Ureter (tissue), 1 donor: ENCODE measurements at regions not wholly inside any gene's neighbourhood (a gene's known extent, or its start where the extent isn't known, plus 50 kb on each side); places are given as distances from the start of the nearest gene placed in this dataset.
"Not testable (repeated sequence)": the region's sequence is repeated elsewhere in the genome, so short reads cannot be mapped to it uniquely, and the experiment has no call there.

ENCODE experiments used
- DNase-seq: peaks from one replicate; pipeline ENCODE4 v3.0.0-alpha.2; 2020; ENCODE audit warnings: low spot score
- donor health status: DM: yes; HTN: yes; CAD: no.

DNA sequence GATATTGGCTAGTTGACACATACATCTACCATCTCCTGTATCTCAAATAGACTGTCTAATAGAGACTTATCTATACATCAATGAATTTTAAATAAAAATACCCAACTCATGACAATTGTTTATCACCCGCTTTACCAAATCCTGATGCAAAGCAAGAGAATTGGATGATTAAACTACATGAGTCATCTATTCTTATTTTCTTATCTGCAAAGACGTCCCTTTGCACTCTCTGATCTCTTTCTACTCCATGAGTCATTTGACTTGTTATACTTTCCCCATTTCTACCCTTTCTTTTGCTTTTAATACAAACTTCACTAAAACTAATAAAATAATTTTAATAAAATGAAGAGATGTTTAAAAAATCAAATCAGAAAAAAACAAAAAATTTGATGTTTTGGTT, 261.7 kb upstream of the MAP2 start:
- no peak for DNase-seq

DNA sequence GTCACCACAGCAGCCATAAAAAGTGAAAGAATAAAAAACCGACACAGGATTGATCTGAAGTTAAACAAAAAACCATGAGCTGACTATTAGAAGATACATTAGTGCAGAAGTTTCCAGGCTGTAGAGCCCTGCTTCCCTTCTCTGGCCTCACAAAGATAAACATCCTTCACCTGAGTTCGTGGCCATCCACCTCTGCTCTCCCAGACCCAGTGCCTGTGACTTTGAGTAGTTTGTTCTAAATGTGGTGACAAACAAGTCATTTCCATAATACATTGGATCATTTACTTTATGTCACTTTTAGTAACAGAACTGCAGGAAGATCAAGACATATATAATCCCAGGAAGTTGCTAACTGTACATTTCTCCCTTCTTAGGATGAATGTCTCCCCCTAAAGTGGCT, 241.9 kb upstream of the MAP2 start:
- no peak for DNase-seq

DNA sequence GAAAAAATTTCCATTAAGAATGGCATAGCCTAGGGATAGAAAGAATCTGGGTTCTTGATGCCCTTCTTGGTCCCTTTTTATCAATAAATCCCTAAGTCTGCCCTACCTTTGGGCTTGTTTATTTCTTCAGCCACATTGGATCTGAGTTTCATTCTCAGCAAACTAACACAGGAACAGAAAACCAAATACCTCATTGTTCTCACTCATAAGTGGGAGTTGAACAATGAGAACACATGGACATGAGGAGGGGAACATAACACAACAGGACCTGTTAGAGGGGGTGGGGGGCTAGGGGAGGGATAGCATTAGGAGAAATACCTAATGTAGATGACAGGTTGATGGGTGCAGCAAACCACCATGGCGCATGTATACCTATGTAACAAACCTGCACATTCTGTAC, 237.0 kb upstream of the MAP2 start:
- DNase-seq = not testable (repeated sequence)

DNA sequence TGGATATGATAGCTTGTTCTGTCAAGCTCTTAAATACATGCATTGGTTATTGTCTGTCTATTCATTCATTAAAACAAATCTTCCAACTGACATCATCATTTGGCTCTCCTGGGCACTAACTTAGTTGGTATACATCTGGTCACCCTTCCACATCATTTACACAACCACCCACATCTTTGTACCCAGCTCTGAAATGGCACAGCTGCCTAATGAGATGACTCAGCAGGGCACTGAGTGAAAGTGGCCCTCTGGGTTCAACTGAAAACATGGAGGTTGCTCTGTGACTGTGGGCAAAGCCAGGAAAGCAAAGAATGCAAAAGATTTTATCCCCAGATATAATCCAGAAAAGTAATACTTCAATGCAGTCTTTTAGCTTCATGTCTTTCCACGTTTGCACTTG, 234.0 kb upstream of the MAP2 start:
- DNase-seq = no peak

DNA sequence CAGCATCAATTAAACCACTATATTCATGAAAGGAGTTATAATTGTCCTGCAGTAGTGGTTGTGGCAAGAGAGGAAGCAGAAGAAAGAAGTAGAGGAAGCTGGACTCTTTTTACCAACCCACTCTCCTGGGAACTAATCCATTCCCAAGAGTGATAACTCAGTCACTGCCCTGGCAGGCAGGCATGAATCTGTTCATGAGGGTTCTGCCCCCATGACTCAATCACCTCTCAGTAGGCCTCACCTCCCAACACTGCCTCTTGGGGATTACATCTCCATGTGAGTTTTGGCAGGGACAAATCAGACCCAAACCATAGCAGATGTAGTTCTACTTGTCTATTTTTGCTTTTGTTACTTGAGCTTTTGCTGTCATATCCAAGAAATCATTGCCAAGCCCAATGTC, 232.7 kb upstream of the MAP2 start:
- no peak for DNase-seq

DNA sequence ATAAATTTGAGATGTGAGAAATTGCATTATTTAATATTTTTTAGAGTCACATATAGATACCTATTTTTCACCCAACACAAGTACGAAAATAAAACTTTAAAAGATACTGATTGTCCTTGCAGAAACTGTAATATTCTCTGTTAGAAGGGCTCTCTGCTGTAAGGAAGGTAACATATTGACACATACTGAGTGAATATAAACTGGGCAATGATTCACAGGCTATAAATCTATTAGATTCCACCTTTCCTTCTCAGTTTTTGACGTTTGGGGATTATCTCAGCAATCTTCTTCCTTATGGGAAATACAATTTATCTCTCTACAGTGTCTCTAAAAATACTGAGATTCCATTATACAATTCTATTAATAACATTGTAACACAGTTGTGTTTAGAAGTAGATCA, 229.1 kb upstream of the MAP2 start:
- DNase-seq = no peak

DNA sequence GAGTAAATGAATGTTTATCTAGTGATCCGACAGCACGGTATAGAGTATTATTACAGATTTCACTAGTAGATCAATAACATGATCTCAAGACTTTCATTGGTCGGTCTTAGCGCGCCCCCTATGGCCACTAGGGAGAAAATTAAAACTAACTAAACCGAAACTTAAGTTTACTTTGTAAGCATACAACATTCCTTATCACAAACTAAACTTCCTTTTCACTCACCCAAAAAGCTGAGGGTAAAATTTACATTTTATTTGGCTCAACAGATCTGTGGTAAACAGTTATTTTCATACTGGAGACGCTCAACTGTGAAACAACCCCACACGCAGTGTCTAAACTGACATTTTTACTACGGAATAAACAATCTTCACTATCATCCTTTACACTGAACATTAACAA, 215.6 kb upstream of the MAP2 start:
- no peak for DNase-seq

DNA sequence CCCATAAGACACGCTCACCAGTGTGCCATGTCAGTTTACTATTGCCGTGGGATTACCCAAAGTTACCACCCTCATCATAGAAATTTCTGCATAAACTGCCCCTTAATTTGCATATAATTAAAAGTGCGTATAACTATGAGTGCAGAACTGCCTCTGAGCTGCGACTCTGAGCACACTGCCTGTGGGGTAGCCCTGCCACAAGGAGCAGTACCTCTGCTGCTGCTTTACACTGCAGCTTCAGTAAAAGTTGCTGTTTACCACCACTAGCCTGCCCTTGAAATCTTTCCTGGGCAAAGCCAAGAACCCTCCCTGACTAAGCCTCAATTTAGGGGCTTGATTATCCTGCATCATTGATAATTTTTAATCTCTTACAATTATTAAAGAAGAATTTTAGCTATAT, 213.9 kb upstream of the MAP2 start:
- no peak for DNase-seq

DNA sequence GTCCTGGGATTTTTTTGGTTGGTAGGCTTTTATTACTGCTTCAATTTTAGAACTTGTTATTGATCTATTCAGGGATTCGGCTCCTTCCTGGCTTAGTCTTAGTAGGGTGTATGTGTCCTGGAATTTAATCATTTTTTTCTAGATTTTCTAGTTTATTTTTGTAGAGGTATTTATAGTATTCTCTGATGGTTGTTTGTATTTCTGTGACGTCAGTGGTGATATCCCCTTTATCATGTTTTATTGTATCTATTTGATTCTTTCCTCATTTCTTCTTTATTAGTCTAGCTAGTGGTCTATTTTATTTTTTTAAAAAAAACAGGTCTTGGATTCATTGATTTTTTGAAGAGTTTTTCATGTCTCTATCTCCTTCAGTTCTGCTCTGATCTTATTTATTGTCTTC, 193.3 kb upstream of the MAP2 start:
- DNase-seq = no peak

DNA sequence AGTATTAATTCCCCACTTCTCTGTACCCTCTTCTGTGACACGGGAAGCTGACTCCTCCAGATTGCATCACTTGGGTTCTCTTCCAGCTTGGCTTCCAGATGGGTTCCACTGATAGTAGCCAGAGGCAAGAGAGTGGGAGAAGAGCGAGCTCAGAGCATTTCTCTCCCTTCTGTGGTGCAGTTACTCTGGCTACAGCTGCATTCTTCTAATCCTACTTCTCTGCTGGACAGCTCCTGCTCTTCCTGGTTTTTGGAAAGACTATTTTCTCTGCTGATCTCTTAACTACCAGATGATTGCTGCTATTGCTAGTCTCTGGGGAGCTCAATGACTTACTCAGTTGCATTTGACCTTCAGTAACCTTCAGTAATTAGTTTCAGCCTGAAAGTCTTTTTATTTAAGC, 187.5 kb upstream of the MAP2 start:
- no peak for DNase-seq

DNA sequence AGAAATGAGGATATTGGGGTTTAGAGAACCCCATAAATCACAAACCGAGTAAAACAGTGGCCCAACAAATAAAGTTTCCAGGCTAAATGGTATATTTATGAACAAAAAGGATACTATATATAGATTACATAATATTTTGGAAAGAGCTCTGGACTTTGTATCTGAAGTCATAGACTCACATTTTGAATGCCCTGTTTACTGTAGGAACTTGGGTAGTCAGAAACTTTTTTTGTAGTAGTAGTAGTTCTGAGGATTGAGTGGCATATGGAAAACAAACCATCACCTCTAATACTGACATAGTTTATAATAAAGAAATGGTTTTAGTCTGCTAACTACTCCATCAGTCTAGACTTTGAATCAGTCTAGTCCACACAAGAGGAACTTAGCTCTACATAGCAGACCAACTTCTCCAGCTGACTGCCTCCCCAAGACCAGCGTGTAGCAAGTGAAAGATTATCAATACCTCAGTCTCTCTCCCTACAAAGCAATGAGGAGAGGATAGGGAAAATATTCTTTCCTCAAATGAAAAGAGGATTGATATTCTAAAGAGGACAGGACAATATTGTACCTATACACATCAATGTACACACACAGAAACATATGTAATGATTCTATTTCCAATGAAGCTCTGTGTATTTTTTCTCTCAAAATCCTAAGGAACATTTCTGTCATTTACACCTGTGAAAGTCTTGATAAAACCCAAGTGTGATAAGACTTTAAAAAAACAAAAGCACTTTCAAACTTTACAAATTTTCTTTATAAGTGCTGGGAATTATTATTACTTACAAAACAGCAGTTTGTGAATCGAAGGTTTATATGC, 184.9 kb upstream of the MAP2 start:
- no peak for DNase-seq

DNA sequence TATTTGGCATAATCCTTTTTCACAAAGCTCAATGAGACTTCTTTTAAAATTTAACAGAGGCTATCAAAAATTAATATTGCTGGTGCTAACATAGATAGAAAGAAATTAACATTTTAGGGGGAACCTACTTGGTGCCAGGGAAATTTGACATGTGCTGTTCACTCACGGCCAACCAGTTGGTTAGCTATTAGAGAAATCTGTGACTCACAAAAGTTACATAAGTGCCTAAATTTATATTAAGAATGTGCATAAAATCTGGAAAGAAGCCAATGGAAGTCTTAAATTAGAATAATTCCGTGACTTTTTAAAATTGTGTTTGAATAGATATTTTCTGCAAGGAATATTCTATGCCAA, 184.3 kb upstream of the MAP2 start:
- DNase-seq = no peak

DNA sequence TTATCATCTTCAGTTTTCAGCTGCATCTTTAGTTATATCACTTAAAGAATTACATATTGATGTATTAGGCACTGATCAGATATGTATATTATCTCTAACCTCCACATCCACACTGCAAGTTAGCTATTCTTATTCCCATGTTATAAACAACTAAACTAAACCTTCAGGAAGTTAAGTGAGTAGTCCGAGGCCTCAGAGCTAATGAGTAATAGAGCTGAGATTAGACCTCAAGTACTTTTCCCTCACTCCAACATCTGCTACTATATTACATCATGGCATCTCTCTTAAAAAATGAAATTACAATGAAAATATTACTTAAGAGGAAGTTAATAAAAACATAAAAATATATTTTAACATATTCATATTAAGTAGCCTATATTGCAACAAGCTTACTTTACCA, 183.6 kb upstream of the MAP2 start:
- no peak for DNase-seq

DNA sequence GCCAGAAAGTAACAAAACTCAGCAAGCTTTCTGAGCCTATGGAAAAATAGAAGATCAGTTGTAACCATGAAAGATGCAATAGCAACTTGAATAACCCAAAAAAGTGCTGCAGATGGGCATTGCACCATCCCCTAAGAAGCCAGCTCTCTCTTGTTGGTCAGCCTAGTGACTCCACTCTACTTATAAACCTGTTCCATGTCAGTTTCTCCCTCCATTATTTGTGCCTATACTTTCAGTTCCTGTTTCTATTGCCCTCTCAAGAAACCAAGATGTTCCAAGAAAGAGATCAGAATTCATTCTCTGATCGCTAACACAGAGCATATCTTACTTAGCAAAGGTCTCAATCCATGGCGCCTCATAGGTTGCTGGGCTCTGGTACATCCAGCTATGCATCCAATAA, 170.3 kb upstream of the MAP2 start:
- no peak for DNase-seq

DNA sequence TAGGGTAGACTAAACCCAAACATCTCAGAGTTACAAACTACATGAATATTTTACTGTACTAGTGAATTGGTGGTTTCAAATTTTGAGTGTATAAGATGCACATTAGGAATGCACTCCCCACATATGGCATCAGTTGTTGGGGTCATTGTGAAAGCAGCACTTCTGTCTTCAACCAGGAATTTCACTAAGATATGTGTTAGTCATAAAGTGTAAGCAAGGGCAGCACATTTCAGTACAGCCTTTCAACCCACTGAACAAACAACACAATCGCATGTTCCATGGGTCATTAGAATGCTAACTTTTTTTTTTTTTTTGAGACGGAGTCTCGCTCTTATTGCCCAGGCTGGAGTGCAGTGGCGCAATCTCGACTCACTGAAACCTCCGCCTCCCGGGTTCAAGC, 164.1 kb upstream of the MAP2 start:
- no peak for DNase-seq

DNA sequence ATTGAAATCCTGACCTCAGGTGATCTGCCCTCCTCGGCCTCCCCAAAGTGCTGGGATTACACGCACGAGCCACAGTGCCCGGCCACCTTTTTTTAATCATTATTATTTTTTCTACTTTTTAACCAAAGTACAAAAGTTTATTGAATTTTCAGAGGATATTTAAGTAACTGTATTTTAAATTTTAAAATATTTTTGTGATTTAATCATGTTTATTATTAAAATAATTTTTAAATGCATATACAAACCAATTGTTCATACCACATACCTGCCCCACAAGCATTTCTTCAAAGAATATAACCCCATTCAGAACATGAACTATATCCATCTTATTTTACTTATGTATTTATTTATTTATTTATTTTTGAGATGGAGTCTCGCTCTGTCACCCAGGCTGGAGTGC, 163.6 kb upstream of the MAP2 start:
- DNase-seq = no peak

DNA sequence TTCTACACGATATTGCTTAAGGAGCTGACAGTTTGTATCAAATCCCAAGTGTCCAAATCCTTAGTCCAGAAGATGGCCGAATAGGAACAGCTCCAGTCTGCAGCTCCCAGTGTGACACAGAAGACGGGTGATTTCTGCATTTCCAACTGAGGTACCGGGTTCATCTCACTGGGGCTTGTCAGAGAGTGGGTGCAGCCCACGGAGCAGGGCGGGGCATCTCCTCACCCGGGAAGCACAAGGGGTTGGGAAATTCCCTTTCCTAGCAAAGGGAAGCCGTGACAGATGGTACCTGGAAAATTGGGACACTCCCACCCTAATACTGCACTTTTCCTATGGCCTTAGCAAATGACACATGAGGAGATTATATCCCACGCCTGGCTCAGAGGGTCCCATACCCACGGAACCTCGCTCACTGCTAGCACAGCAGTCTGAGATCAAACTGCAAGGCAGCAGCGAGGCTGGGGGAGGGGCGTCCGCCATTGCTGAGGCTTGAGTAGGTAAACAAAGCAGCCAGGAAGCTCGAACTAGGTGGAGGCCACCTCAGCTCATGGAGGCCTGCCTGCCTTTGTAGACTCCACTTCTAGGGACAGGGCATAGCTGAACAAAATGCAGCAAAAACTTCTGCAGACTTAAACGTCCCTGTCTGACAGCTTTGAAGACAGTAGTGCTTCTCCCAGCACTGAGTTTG, 162.3 kb upstream of the MAP2 start:
- DNase-seq = not testable (repeated sequence)

DNA sequence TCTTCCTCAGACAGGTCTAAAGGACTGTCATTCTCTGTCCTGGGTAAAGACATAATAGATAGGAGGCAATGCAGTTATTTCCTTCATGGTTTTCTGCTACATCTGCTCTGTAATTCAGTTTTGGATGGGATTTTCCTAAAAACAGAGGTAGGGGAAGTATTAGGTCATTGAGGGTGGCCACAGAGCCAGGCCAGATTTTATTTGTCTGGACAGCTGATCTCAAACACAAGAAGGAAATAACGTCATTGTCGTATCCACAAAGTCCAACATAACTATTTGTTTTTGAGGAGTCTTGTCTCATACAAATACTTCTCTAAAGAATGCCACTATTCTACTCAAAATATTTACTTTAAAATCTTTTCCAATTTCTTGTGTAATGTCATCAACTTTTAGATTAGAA, 154.8 kb upstream of the MAP2 start:
- DNase-seq = no peak

DNA sequence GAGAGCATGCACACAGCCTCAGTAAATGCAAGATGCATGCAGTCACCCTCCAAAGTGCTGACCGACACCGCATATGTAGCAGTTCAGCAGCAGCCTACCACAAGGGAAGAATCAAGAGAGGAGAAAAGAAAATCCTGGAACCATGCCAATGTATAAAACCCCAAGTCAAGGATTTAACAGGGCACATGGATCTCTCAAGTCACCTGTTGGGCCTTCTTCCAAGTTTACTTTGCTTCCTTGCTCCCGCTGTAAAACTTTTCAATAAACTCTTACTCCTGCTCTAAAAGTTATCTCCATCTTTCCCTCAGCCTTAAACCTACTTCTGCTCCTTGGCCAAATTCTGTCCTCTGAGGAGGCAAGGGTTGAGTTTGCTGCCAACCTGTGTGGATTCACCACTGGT, 147.8 kb upstream of the MAP2 start:
- DNase-seq = no peak

DNA sequence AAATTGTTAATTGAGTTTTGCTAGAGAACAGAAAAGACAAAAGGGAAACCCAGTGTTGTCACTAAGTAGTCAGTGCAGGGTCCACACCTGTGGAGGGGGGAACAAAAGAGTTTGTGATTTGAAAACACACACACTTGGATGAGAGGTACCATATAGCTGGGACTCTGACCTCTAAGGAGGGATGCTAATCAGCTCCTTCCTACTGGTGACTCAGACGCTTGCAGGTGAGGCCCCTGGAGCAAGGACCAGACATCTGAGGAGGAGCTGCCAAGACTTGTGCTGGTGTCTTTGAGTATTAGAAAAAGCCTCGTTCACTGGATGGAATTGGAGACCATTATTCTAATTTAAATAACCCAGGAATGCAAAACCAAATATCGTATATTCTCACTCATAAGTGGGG, 146.4 kb upstream of the MAP2 start:
- no peak for DNase-seq

DNA sequence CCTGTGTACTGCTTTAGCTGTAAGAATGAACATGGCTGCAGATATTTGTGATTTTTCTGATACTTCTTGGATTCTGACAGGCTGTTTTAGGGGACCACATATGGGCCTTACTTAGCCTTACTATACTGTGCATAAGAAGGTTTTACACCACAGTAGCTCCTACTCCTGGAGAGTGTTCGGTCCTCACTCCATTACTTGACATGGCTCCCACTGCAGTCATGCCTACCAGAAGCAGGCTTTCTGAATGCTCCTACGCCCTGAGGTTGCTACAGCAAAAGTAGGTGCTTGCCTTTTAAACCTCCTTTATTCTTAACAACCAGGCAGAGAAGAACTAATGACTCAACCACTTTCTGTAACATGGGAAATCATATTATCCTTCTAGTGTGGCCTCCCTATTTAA, 125.2 kb upstream of the MAP2 start:
- DNase-seq = no peak

DNA sequence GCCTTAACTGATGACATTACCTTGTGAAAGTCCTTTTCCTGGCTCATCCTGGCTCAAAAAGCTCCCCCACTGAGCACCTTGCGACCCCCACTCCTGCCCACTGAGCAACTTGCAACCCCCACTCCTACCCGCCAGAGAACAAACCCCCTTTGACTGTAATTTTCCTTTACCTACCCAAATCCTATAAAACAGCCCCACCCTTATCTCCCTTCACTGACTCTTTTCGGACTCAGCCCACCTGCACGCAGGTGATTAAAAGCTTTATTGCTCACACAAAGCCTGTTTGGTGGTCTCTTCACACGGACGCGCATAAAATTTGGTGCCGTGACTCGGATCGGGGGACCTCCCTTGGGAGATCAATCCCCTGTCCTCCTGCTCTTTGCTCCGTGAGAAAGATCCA, 124.4 kb upstream of the MAP2 start:
- not testable (repeated sequence) for DNase-seq

DNA sequence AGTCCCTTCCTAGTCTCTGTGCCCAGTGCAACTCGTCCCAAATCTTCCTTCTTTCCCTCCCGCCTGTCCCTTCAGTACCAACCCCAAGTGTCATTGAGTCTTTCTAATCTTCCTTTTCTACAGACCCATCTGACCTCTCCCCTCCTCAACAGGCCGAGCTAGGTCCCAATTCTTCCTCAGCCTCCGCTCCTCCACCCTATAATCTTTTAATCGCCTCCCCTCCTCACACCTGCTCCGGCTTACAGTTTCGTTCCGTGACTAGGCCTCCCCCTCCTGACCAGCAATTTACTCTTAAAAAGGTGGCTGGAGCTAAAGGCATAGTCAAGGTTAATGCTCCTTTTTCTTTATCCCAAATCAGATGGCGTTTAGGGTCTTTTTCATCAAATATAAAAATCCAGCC, 123.1 kb upstream of the MAP2 start:
- not testable (repeated sequence) for DNase-seq

DNA sequence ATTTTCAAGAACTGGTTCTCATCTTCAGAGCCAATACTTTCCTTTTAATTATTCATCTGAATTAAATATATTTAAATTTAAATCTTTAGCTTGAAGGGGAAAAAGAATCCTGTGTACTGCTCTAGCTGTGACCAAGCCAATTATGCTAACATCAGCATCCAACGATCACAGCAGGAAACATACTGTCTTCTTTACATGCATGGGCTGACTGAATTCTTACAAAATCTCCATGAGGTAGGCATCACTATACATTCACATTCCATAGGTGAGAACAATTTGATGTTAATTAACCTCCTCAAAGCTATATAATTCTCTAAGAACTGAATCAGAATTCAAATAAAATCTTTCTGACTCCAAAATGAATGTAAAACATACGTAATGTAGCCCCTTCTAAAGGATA, 118.8 kb upstream of the MAP2 start:
- no peak for DNase-seq
